H1 (cell line): ENCODE measurements at regions not wholly inside any gene's neighbourhood (a gene's known extent, or its start where the extent isn't known, plus 50 kb on each side); places are given as distances from the start of the nearest gene placed in this dataset.

Experiments
- ATF3 ChIP-seq: IDR thresholded peaks from 2 replicates; pipeline ENCODE4 v1.6.1; 2011; ENCODE audit warnings: low read depth, mild to moderate bottlenecking, low read length; ENCODE audit not compliant: insufficient read depth
- CBX8 ChIP-seq: fragments of 300-800, 300-1000 bp; sonication (generic); IDR thresholded peaks from 2 replicates; pipeline ENCODE4 v1.7.1; 2016; ENCODE audit warnings: low read depth, low read length, borderline replicate concordance
- CHD7 ChIP-seq: fragments of 300-600 bp; sonication (generic); IDR thresholded peaks from 2 replicates; pipeline ENCODE4 v1.7.1; 2012; ENCODE audit warnings: low read length, moderate library complexity, mild to moderate bottlenecking, inconsistent platforms; ENCODE audit not compliant: insufficient replicate concordance
- NRF1 ChIP-seq: IDR thresholded peaks from 2 replicates; pipeline ENCODE4 v1.6.1; 2011; ENCODE audit warnings: mild to moderate bottlenecking, low read depth, low read length, improper control_type of control experiment
- POLR2A ChIP-seq, 2 experiments: IDR thresholded peaks; 1 replicate in 1 of 2; 2 replicates in 1 of 2; pipeline ENCODE4 v1.6.1; 2011; ENCODE audit warnings: low read depth in 2 of 2, low read length in 2 of 2, mild to moderate bottlenecking in 2 of 2; ENCODE audit errors: control extremely low read depth in 1 of 2
- POU5F1 ChIP-seq: IDR thresholded peaks from 2 replicates; pipeline ENCODE4 v1.6.1; 2011; ENCODE audit warnings: low read depth, mild to moderate bottlenecking, low read length, moderate library complexity
- RFX5 ChIP-seq: IDR thresholded peaks from 2 replicates; pipeline ENCODE4 v1.6.1; 2011; ENCODE audit warnings: low read depth, low read length, improper control_type of control experiment, borderline replicate concordance
- SIX5 ChIP-seq: IDR thresholded peaks from 2 replicates; pipeline ENCODE4 v1.6.1; 2011; ENCODE audit warnings: mild to moderate bottlenecking, low read depth, low read length
- SP2 ChIP-seq: IDR thresholded peaks from 2 replicates; pipeline ENCODE4 v1.6.1; 2012; ENCODE audit warnings: mild to moderate bottlenecking, low read length, inconsistent platforms
- SRF ChIP-seq: IDR thresholded peaks from 2 replicates; pipeline ENCODE4 v1.6.1; 2011; ENCODE audit warnings: mild to moderate bottlenecking, low read depth, low read length, moderate library complexity
- SUZ12 ChIP-seq: fragments of 200-600 bp; sonication (generic); IDR thresholded peaks from 2 replicates; pipeline ENCODE4 v1.6.1; 2012; ENCODE audit warnings: mild to moderate bottlenecking, inconsistent platforms, low read length, moderate library complexity, mixed read lengths
- TCF12 ChIP-seq: IDR thresholded peaks from 2 replicates; pipeline ENCODE4 v1.6.1; 2011; ENCODE audit warnings: low read depth, mild to moderate bottlenecking, low read length

- TF ChIP-seq CHD7 (no peak), SRF (no peak), SUZ12 (no peak), SP2 (no peak), NRF1 (no peak), ATF3 (no peak), RFX5 (no peak), POU5F1 (no peak), SIX5 (no peak), CBX8 (no peak), POLR2A (IDR thresholded peaks at IDR 0.05; ENCODE audit: control extremely low read depth in 1 of 2, low read depth in 2 of 2, low read length in 2 of 2) (no peak), TCF12 (no peak)
Observed at GRCh38 chr11:22989371-22989770, 129.1 kb upstream of the CCDC179 start (continued).
